ENCODE measurements at regions not wholly inside any gene's neighbourhood (a gene's known extent, or its start where the extent isn't known, plus 50 kb on each side); places are given as distances from the start of the nearest gene placed in this dataset.

DNA sequence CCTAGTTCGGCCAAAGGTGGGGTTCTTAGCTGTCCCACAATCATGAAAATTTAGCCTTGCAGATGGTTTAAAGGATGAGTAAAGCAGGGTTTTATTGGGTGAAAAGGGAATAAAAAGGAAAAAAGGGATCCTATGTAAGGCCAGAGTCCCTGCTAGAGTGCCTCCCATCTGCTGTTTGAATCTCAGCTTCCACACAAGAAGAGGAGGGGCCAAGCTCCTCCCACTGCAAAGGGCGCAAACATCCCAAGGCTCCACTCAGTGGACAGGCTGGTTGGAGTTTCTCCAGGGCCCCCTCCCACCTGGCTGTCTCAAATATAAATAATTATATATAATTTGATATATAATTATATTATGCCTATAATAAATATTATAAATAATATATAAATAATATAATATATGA lies 1272.1 kb upstream of the PCDH20 start:
- no peak overlapping the region for H3K4me3 ChIP-seq (replicated peaks in 1 of 3; ENCODE audit: insufficient read depth in 1 of 3, low read depth in 1 of 3, low read length in 3 of 3)
- no peak for TF ChIP-seq CTCF (IDR thresholded peaks at IDR 0.05; ENCODE audit: extremely low read depth in 1 of 2, insufficient read depth in 1 of 2, low read depth in 1 of 2, low read length in 2 of 2)
- no peak for TF ChIP-seq MYC (IDR thresholded peaks at IDR 0.05; ENCODE audit: low read depth, low read length)
- TF ChIP-seq FOS (IDR thresholded peaks at IDR 0.05; ENCODE audit: borderline replicate concordance, insufficient read depth, low read length): no peak
- TF ChIP-seq MAX (IDR thresholded peaks at IDR 0.05; ENCODE audit: insufficient read depth, insufficient read length): no peak
- no peak for TF ChIP-seq POLR2AphosphoS5 (IDR thresholded peaks at IDR 0.05; ENCODE audit: insufficient read depth, low read depth, low read length)
- TF ChIP-seq POLR2A (IDR thresholded peaks at IDR 0.05; ENCODE audit: low read depth, low read length): no peak
- FAIRE-seq: no peak
- no peaks in the 10 kb centered on the region for H3K9me1 ChIP-seq (replicated peaks; ENCODE audit: control insufficient read depth, extremely low read depth, insufficient read depth, low read length)
- no peak overlapping the region for H3K4me2 ChIP-seq (ENCODE audit: insufficient read depth, low read length)
- ChIA-PET CTCF (no interaction called here), POLR2A (no interaction called here)
- H4K20me1 ChIP-seq (replicated peaks; ENCODE audit: control insufficient read depth, extremely low read depth, insufficient read depth, low read length): no peaks in the 10 kb centered on the region
- no TSS peak for BruUV-seq (replicated peaks)
- no peak overlapping the region for H3K9ac ChIP-seq (replicated peaks; ENCODE audit: extremely low read depth, insufficient read depth, low read length)
- H3K9me3 ChIP-seq (replicated peaks; ENCODE audit: control insufficient read depth, insufficient read depth, low read length): no peaks in the 10 kb centered on the region
- no peak for DNase-seq (ENCODE audit: low read depth, low spot score)
- H3K79me2 ChIP-seq (ENCODE audit: control insufficient read depth, insufficient read depth, low read length): no peaks in the 10 kb centered on the region
- no peaks in the 10 kb centered on the region for H3K36me3 ChIP-seq (ENCODE audit: control insufficient read depth in 2 of 2, extremely low read depth in 1 of 2, insufficient read depth in 2 of 2, low read length in 2 of 2)
- no peak overlapping the region for H2AFZ ChIP-seq (ENCODE audit: low read depth, low read length)
- H3K27me3 ChIP-seq (ENCODE audit: control insufficient read depth in 2 of 2, insufficient read depth in 2 of 2, low read length in 2 of 2): no peaks in the 10 kb centered on the region
- dilution Hi-C loops (cut with MboI; ENCODE audit: extremely low pct_ligation_motif_present, low sequenced_read_pairs): no loop called here
- H3K27ac ChIP-seq (ENCODE audit: insufficient read depth, low read depth, low read length): no peak overlapping the region
- H3K4me1 ChIP-seq (ENCODE audit: control insufficient read depth, extremely low read depth, insufficient read depth, low read length): no peaks in the 10 kb centered on the region
- intact Hi-C loops (cut with micrococcal nuclease): loop anchor here (5.0 kb wide), 1 partner anchor 165 kb away; no protein-coding TSS in a partner anchor

DNA sequence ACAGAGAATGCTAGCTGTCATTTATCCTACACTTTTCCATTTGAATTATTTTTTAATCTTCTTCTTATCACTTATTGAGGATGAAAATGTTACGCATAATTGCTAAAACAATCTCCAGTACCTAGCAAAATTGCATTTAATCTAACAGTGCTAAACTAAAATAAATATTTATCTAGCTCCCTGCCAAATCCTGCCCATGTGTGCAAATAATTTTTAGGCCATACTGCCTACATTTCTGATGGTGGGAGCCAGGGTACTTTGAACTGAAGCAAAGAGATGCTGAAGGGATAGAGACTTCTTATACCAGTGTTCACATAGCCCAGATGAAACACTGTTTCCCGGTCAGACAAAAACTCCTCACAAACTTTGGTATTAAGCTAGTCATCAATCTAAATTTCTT lies 1268.7 kb upstream of the PCDH20 start:
- no peak overlapping the region for H2AFZ ChIP-seq (ENCODE audit: low read depth, low read length)
- CTCF ChIA-PET: interaction anchor here (1.4 kb wide), 1 partner anchor 9 kb away, joined by 3 read pairs; no protein-coding TSS in a partner anchor
- intact Hi-C loops (cut with micrococcal nuclease): no loop called here
- no peaks in the 10 kb centered on the region for H3K9me1 ChIP-seq (replicated peaks; ENCODE audit: control insufficient read depth, extremely low read depth, insufficient read depth, low read length)
- H3K27ac ChIP-seq (ENCODE audit: insufficient read depth, low read depth, low read length): no peak overlapping the region
- H3K36me3 ChIP-seq (ENCODE audit: control insufficient read depth in 2 of 2, extremely low read depth in 1 of 2, insufficient read depth in 2 of 2, low read length in 2 of 2): no peaks in the 10 kb centered on the region
- no peaks in the 10 kb centered on the region for H3K9me3 ChIP-seq (replicated peaks; ENCODE audit: control insufficient read depth, insufficient read depth, low read length)
- H3K4me2 ChIP-seq (ENCODE audit: insufficient read depth, low read length): no peak overlapping the region
- POLR2A ChIA-PET: no interaction called here
- H3K79me2 ChIP-seq (ENCODE audit: control insufficient read depth, insufficient read depth, low read length): no peaks in the 10 kb centered on the region
- H4K20me1 ChIP-seq (replicated peaks; ENCODE audit: control insufficient read depth, extremely low read depth, insufficient read depth, low read length): no peaks in the 10 kb centered on the region
- dilution Hi-C loops (cut with MboI; ENCODE audit: extremely low pct_ligation_motif_present, low sequenced_read_pairs): no loop called here
- H3K4me1 ChIP-seq (ENCODE audit: control insufficient read depth, extremely low read depth, insufficient read depth, low read length): no peaks in the 10 kb centered on the region
- no peak for DNase-seq (ENCODE audit: low read depth, low spot score)
- no peak for FAIRE-seq
- no TSS peak for BruUV-seq (replicated peaks)
- TF ChIP-seq CTCF (IDR thresholded peaks at IDR 0.05; ENCODE audit: extremely low read depth in 1 of 2, insufficient read depth in 1 of 2, low read depth in 1 of 2, low read length in 2 of 2): no peak
- no peak for TF ChIP-seq POLR2A (IDR thresholded peaks at IDR 0.05; ENCODE audit: low read depth, low read length)
- TF ChIP-seq FOS (IDR thresholded peaks at IDR 0.05; ENCODE audit: borderline replicate concordance, insufficient read depth, low read length): no peak
- no peak for TF ChIP-seq JUN (IDR thresholded peaks at IDR 0.05; ENCODE audit: borderline replicate concordance, insufficient read depth, insufficient read length, low read depth)
- no peak for TF ChIP-seq EZH2 (IDR thresholded peaks at IDR 0.05; ENCODE audit: borderline replicate concordance, low read depth, low read length, severe bottlenecking)
- no peak for TF ChIP-seq GATA2 (IDR thresholded peaks at IDR 0.05; ENCODE audit: insufficient read depth, insufficient read length, low read depth, low read length)
- no peak for TF ChIP-seq MAX (IDR thresholded peaks at IDR 0.05; ENCODE audit: insufficient read depth, insufficient read length)
- TF ChIP-seq MYC (IDR thresholded peaks at IDR 0.05; ENCODE audit: low read depth, low read length): no peak
- TF ChIP-seq POLR2AphosphoS5 (IDR thresholded peaks at IDR 0.05; ENCODE audit: insufficient read depth, low read depth, low read length): no peak
- no peaks in the 10 kb centered on the region for H3K27me3 ChIP-seq (ENCODE audit: control insufficient read depth in 2 of 2, insufficient read depth in 2 of 2, low read length in 2 of 2)
- H3K4me3 ChIP-seq (replicated peaks in 1 of 3; ENCODE audit: insufficient read depth in 1 of 3, low read depth in 1 of 3, low read length in 3 of 3): no peak overlapping the region
- no peak overlapping the region for H3K9ac ChIP-seq (replicated peaks; ENCODE audit: extremely low read depth, insufficient read depth, low read length)

Data from endothelial cell of umbilical vein (primary cell).